HG02610 (cell line): ENCODE measurements at regions not wholly inside any gene's neighbourhood (a gene's known extent, or its start where the extent isn't known, plus 50 kb on each side); places are given as distances from the start of the nearest gene placed in this dataset.
"Not testable (repeated sequence)": the region's sequence is repeated elsewhere in the genome, so short reads cannot be mapped to it uniquely, and the experiment has no call there.

Experiments
- ATAC-seq: cut with Tn5 transposase; IDR thresholded peaks from one replicate; pipeline ENCODE4 v1.9.1; 2021; ENCODE audit warnings: mild to moderate bottlenecking, moderate library complexity; ENCODE audit not compliant: unreplicated experiment

DNA sequence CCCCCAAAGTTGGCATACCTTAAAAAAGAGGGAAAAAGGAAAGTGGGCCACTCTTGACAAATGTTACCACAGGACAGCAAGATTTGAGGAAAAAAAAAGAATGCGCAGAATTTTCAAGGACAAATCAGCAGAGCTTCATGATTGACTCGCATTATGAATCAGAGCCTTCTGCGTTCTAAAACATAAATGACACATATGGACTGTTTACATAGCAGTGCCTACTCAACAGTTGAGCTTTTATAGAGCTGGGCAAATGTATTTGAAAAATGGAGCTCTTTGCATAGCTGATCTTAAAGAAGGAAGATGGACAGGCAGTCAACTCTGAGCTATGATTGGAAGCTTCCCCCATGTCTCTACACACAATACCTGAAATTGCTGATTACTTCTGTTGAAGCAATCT, 213.2 kb upstream of the NT5E start:
- ATAC-seq = no peak

DNA sequence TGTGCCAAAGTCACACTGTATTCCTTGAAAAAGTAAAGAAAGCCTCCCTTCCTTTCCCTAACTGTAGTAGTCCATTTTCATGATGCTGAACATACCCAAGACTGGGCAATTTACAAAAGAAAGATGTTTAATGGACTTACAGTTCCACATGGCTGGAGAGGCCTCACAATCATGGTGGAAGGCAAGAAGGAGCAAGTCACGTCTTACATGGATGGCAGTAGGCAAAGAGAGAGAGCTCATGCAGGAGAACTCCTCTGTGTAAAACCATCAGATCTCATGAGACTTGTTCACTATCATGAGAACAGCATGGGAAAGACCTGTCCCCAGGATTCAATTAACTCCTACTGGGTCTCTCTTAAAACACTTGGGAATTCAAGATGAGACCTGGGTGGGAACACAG, 222.5 kb upstream of the NT5E start:
- not testable (repeated sequence) for ATAC-seq

DNA sequence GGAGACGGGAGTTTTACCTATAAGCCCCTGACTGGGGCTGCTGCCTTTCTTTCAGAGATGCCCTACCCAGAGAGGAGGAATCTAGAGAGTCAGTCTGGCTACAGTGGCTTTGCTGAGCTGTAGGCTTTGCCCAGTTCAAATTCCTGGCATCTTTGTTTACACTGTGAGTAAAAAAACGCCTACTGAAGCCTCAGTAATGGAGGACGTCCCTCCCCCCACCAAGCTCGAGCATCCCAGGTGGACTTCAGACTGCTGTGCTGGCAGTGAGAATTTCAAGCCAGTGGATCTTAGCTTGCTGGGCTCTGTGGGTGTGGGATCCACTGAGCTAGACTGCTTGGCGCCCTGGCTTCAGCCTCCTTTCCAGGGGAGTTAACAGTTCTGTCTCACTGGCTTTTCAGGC, 237.1 kb upstream of the NT5E start:
- not testable (repeated sequence) for ATAC-seq

DNA sequence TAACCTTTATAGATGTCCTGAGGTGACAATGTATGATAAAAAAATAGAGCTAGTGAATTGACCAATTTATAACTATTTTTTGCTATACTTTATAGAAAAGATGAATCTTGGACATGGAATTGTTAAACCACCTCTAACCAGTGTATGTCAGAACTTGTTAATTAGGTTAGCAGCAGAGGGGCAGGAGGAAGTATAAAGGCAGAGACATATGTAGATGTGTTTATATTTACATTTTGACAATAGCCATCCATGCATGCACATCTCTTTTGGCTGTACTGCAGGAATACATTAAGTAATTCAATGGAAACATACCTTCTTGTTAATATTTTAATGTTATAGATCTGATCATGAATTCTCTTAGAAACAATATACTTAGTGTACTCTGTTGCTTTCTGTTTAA, 254.6 kb upstream of the NT5E start:
- ATAC-seq = no peak

DNA sequence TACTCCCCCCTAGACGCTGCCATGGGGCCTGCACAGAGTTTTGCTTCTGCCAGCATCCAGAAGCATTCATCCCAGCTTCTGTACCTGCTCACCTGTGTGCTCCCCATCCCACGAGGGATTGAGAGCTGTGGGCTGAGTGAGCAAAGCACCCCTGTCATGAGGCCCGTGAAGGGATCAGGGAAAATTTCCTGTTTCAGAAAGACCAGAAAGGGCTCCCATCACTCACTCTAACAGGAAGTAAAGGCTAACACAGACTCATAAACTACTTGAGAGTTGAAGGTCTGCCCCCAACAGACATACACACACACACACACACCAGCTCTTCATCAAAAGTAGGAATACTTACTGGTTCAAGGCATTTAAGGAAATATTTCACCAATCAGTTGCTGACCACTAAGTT, 256.5 kb upstream of the NT5E start:
- no peak for ATAC-seq

DNA sequence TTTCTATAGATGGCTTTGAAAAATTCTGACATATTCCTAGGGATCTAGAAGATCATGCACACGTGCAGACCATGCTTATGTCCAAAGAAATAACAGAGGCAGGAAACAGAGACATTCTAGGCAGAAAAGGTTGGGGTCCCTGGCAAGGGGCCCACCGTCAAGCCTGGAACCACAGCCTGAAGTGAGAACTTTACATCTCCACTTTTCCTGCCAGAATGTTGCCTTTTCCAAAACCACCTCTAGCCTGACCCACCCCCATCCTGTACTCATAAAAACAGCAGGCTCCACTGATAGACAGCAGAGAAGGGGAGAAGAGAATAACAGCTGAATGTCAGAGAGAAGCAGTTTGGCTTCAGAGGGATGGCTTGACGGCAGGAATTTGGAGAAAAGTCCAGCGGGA, 257.3 kb upstream of the NT5E start:
- no peak for ATAC-seq

DNA sequence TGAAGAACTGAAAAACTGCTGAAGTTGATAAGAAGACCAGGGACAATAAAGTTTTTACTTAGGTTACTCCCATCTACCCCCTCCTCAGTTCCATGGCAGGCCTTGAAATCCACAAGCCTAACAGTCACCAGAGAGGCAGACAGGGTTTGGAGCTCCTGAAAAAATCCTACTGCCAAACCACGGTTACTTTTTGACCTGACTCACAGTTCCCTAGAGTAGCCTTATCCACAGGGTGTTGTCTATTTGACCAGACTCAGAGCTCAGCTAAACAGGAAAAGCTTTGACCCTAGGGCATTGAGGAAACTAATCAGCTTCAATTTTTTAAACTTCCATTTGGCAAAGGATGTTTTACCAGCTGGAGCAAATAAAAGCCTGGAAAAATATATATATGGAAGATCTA, 257.7 kb upstream of the NT5E start:
- no peak for ATAC-seq

DNA sequence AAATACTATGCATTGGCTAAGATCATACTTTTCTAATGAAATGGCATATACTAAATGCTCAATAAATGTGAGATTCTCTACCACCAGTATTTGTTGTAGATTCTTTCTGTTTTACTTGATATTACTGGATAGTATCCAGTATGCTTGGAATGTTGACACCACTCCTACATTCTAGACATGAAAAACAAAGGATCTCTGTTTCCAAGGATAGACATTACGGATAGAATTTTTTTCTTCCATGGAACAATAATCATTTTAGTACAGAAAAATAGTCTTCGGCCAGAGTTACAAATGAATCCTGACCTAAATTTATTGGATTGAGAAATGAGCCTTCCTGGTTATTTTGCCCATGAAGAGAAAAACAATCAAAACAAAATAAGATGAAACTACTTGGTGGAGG, 258.2 kb upstream of the NT5E start:
- no peak for ATAC-seq

DNA sequence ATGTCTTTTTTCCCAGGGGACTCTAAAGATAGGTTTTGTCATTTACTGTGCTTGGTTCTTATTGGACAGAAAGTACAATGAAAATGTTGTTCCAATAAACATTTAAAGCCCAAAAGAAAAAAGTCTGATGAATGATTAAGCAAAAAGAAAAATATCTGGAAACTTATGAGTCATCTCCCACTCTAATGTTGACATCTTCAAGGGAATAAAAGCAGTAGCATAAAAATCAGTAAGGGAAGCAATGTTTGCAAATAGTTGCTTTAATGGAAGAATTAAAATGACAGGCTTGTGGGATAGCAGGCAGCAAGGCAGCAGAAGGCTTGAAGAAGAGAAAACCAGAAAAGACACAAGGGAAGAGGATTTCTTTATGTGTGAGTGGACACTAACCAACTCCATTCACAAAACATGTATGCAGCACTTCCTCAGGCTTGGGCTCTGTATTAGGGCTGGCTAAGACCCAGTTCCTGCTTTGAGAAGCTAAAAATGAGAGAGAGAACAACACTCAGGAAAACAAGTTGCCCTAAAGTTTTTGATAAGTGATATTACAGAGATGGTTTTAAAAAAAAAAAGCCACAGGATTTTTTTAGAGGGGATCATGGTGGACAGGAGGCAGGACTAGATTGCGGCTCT, 263.2 kb upstream of the NT5E start:
- no peak for ATAC-seq

DNA sequence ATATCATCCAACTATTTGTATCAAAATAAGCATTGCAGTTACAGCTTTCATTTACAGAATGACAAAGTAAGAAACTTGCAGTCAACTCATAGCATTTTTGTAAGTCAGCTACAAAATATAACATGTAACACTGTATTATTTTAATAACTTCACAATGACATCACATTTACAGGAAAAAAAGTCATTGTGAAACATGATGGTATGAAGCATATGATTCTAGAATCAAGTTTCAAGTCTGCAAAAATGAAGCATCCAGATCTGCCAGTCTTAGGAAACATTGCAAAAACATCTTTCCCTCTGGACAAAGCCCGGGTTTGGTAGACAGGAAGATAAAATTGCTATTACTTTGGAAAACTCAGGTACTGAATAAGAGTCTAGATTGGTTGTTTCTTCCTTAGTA, 263.9 kb upstream of the NT5E start:
- no peak for ATAC-seq

DNA sequence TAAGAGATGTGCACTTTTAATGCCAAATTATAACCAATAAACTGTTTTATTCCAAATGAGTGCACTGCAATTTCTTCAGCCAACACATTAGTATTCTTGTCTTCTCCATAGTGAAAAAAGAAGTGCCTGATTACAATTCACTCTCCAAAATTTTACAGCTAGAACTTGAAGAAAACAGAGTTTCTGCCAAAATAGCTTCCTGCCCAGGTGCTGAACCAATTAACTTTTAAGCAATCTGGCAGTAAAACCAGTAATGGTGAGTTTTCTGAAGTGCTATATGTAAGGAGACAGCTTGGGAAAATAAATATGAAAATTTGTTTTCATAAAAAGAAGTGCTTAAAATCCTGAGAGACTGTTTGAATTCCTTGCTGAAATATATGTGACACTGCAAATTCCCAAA, 266.0 kb upstream of the NT5E start:
- no peak for ATAC-seq

DNA sequence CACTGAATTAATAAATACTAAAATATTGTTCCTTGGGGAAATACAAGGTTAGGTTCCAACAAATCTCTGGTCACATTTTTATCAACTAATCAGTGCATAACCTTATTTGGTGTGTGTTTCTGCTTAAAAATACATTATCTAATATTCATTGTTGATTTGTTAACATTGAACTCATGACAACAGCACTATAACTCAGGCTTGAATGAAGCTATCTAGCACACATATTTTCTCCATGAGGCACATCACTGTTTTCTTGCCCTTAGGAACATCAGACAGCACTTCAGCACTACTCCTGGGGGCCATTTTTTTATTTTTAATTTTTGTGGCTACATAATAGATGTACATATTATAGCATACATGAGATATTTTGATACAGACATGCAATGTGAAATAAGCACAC, 277.2 kb upstream of the NT5E start:
- no peak for ATAC-seq

DNA sequence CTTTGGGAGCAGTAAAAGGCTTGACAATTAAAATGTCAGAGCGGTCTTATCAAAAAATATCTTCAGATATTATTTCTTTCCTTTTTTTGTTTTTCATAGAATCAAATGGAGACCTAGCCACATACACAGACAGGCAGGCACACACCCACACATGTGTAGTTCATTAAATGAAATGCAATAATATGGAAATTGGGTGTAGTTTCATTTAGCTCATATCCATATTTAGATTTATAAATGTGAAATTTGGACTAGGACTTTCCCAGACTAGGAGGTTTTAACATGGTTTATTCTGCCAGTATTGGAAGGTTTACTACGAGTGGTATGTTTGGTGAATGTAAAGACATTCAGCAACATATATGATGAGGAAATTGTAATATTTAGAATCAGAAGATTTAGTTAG, 277.7 kb upstream of the NT5E start:
- no peak for ATAC-seq

DNA sequence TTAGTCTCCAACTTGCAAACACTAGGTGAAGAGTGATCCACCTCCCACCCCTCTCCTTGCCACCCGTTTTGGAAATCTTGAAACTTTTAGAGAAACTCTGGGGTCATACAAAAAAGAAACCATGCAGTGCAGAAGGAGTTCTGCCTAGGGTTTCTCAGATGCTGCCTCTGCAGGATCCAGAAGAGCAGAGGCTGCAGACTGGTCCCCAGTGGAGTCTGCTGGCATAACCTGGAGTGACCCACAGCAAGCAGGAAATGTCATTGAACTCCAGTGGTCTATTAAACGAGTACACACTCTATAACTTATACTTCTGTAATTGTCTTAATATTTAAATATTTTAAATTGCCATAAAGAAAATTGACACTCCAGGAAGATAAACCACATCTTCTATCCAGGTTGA, 280.7 kb upstream of the NT5E start:
- no peak for ATAC-seq

DNA sequence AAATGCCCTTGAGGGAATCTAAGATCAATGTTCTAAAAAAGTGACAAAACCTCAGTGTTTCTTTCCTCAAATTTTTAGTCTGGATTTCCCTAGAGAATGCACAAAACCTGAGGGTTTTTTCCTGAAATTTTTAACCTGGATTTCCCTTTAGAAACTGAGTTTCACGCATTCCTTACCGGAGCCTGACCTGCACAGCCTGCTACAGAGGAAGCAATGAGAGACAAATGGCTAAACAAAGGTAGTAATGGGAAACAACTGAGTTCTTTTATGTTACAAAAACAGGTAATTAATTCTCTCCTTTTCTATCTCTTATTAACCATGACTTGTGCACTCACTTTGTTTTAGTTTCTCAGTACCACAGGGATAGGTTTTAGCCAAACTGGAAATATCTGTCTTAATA, 281.7 kb upstream of the NT5E start:
- ATAC-seq = no peak

DNA sequence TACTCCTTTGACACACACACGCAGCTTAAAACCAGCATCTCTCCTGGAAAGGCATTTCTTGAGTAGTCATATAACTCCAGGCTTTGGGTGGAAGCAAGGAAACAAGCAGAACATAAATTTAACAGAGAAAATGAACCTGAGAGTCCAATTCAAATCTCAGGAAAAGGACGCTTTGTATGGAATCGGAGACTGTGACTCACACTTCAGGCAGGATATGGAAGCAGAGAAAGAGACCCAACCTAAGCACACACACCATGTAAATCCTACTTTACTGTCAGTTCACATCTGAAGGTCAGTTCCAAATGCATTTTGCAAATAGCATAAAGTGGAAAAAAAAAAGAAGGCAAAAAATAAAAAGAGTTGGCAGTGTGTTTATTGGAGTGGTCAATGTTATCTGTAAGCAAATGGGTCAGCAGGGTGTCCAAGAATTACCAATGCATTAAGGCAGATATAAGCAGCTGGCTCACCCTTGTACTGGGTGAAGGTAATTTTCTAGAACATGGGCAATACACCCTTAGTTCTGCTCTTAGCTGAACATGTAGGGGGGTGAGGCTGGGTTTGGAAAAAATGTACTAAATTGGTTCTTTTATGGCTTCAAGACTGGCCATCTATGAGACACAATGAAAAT, 283.7 kb upstream of the NT5E start:
- no peak for ATAC-seq

DNA sequence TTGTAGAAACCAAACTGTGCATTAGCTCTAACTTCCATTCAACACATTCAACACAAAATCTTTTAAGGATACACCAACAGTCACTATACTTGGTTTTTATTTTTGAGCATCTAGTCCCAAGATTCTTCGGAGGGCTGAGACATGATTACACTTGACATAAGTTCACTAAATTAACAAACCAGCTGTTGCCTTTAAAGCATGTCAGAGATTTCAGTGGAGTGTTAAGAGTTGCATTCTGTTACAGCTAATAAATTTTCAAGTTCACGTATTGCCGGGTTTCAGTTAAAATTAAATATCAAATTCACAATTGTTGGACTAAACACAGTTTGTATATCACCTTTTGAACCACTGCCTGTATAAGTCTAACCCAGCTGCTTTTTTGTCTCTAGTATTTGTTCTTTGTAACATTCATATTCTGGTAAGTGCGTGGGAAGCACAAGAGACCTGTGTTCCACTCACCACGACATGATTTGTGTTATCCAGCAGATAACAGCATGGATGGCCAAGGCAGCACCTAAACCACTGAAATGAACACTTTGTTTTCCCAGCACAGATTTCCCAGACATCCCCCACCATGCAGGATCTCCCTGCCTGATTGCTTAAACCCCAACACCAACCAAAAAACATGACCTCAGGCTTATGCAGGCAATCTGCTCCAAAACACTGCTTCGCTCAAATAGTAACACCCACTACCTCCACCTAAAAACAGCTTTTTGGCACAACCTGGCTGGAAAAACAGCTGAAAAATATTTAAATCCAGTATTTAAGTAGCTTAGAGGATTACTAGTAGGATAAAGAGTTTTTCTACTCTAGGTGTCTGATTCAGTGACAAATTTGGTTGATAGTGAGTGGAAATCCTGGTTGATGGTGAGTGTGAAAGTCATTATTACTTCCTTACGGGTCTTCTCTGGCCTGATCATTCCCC, 286.5 kb upstream of the NT5E start:
- no peak for ATAC-seq

DNA sequence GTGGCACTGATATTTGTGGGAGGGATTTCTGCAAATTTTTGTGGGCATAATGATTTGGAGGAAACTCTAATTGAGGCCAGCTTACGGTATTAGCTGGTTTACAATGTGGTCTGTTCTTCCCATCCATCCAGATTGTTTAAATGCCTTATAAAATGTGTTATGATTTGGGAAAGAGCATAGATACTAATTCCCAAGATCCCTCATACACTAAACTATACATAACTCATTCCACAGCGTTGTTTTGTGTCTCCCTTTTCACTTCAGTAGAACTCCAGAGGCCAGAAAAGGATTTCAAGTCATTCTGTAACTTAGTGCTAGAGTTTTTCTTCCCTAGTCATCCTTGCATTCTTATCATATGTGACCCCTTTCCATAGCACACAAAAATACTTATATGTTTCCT, 292.6 kb upstream of the NT5E start:
- ATAC-seq = no peak

DNA sequence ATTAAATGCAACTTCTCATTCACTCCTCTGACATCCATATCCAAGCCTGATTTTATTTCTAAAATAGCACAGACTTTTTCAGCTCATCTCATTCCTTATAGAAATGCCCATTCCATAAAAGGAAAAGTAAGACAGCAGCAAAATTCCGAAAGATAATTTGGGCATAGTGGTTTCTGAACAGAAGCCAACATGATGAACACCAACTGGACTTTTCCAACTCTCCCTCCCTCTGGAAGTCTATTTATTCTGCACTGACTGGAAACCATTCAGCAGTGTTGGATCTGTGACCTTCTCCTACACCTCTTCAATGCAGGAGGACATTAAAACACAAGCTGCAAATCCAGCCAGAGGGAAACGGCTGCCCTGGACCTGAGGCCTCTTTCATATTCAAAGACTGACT, 306.2 kb upstream of the NT5E start:
- no peak for ATAC-seq

DNA sequence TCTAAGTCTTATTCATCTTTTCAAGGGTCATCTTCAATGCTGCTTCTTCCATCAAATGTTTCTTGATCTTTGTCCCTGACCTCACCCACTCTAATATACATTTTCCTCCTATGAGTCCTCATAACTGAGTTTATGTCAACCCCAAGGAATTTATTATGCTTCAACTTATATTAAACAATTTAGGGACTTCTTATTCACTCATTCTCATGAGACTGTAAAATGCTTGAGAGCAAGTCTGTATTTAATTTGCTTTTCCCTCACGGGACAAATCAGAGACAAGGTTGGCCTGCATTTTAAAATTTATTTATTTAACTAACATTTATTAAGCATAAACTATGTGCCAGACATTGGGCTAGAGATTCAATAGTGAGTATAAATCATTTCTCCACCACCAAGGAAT, 312.0 kb upstream of the NT5E start:
- no peak for ATAC-seq

DNA sequence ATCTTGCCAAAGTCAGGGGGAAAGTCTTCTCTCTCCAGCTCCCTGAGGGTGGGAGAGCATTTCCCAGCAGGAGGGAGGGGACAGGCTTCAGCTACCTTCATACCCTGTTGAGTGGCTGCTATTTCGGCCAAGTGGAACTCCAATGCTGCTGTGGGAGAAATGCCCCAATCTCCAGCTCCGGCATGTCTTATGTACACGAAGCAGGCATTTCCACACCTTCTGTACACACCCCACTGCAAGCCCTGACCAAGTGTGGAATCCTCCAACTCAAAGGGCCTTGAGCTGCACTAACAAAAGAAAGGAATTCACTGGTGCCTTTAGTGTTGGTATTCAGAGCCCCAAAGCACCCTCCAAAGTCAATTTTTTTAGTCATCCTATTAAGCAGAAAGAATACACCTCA, 313.6 kb upstream of the NT5E start:
- no peak for ATAC-seq
